GM18861 (cell line): ENCODE measurements at regions not wholly inside any gene's neighbourhood (a gene's known extent, or its start where the extent isn't known, plus 50 kb on each side); places are given as distances from the start of the nearest gene placed in this dataset.

Experiments used
- ATAC-seq: cut with Tn5 transposase; IDR thresholded peaks from one replicate; pipeline ENCODE4 v1.9.1; 2021; ENCODE audit not compliant: unreplicated experiment

GRCh38 chr2:5039241-5039975 is 652.8 kb upstream of the SOX11 start:
- no peak for ATAC-seq

GRCh38 chr2:5040571-5040970 is 651.6 kb upstream of the SOX11 start:
- no peak for ATAC-seq

DNA sequence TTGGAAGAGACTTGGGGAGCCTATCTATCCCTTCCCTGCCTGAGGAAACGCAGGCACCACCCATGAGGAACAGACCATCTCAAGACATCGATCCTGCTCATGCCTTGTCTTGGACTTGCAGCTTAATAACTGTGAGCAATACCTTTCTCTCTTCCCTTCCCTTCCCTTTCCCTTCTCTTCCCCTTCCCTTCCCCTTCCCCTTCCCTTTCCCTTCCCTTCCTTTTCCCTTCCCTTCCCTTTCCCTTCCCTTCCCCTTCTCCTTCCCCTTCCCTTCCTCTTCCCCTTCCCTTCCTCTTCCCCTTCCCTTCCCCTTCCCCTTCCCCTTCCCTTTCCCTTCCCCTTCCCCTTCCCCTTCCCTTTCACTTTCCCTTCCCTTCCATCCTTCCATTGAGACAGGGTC is 650.7 kb upstream of the SOX11 start:
- ATAC-seq = no peak

DNA sequence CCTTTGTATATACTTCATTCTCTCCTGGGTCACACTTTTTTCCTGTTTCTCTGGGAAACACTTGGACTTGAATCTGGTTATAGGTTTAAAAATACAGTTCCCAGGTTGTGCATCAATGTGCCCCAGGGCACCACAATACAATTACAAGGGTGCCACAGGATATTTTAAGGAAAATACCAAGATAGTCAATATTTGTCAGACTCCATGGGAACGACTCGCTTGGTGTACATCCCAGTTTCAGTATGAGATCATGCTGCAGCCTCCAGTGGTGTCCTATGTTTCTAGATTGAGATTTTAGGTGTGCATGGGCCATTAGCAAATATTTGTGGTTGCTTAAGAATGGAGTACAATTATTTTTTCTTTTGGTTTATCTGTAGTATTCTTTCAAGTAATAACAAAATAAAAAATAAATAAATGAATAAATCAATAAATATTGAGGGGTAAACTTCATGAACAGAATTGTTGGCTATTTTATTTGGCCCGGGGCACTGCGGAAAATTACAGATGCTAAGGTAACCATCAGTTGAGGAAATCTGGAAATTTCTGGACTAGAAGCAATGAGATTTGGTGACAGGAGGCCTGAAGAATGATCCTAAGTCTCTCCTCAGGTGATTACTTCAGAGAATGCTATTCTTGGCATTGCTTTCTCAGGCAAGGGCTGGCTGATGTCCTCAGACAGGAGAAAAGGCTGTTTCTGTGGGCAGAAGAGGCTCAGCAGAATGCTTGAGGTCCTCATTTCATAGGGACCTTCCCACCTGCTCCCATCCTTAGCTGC is 649.3 kb upstream of the SOX11 start:
- ATAC-seq = no peak

- no peak for ATAC-seq
Observed at GRCh38 chr2:5051300-5051699, 640.9 kb upstream of the SOX11 start.

DNA sequence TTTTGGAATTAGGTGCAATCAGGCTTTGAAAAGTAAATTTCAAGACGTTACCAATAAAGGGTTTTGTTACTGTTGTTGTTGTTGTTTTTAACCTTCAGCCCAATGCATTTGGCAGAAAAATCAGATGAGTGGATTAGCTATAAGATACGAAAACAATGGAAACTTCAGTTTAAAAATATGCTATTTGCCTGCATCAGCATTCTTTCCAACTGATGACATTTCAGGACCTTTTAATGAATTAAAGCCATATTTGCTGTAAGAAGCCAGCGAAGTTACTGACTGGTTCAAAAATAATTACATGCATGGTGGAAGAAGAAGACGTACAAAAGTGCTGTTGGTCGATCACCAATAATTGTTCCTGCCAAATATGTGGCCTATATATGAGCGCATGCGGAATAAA is 639.3 kb upstream of the SOX11 start:
- ATAC-seq = no peak

DNA sequence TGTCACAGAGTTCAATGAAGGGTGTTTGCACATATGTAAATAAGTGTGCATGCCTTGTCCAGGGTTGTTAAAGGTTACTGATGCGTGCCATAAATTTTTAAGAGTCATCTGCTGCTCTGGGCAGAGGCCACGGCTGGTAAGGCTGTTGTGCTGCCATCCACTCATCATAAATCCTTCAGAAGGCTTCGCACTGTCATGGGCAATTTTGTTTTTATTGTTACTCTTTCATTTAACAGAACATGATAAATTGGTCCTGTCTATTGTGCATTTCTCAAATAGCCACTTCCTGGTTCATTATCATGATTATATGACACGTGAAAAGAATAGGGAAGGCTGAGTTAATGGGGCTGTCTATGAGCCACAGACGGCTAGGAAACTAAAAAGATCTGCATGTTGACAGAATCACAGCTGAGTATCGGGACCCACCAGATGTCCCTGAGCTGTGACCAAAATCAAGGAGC is 634.3 kb upstream of the SOX11 start:
- no peak for ATAC-seq

GRCh38 chr2:5060956-5061355 is 631.2 kb upstream of the SOX11 start:
- ATAC-seq = no peak

DNA sequence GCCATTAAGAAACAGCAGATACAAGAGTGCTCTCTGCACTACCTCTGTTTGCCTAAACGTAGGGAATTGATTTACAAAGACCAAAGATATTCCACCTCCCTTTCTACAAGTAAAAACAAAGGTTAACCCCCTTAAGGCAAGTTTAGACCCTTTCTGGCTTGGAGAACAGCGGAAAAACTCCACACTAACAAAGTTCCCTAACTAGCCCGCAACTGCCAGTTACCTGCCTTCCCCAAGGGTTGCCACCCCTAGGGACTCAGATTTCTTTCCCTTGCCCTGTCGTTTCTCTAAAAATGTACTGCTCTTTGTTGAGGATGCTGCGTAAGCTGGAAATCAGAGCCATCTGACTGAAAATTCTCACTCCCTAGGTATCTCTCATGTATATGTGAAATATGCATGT is 627.5 kb upstream of the SOX11 start:
- no peak for ATAC-seq

DNA sequence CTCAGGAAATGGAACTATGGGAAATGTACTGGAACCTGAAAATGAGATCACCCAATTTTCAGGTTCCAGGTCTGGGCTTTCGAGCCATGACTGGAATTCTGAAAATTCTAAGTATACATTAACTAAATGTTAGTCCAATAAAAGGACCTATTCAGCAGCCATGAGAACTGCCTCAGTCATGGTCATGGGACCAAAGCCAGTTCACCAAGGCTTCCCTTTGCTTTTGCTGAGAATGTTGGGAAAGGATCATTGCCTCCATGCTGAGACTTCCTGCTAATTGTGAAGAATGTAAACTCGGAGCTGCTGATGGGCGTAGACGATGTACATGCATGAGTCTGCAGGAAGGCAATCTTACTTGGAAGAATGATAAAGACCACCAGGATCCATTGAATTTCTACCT is 624.4 kb upstream of the SOX11 start:
- no peak for ATAC-seq

- ATAC-seq = no peak
Observed at GRCh38 chr2:5070257-5070656, 621.9 kb upstream of the SOX11 start.

DNA sequence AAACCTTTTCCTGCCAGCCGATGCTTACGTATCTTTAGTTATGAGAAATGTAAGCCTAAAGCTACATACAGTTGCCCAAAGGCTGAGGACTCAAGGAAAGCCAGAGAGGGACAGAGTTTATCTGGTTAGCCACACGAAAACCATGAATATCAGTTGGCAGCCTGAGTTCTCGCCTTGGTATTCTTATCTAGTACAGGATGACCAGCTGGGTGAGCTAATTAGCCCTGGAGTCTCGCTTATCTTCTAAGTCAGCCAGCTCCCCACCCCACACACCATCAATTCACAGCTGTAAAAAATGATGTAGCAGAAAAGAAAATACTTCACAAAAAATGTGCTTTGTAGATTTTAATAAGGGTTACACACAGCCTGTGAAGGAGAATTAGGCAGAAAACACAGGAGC is 617.5 kb upstream of the SOX11 start:
- ATAC-seq = no peak

- ATAC-seq = no peak
Observed at GRCh38 chr2:5076599-5076998, 615.6 kb upstream of the SOX11 start.

GRCh38 chr2:5077479-5078089 is 614.6 kb upstream of the SOX11 start:
- no peak for ATAC-seq

DNA sequence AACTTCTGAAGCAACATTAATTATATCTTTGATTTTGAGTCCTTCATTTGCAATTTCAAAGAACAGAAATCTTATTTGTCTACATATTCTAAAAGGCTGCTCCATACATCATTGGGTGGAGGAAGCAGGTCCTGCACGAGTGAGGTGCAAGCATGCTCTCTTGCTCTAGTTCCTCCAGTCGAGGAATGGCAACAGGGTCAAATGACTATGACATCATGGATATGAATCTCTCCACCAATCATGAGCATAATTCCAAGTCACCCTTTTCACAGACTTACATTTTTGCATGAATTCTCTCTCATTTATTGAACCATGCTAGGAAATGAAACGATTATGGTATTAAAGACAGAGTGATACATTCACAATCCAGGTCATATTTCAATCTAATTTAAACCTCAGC is 608.8 kb upstream of the SOX11 start:
- no peak for ATAC-seq

GRCh38 chr2:5089409-5089808 is 602.8 kb upstream of the SOX11 start:
- no peak for ATAC-seq

DNA sequence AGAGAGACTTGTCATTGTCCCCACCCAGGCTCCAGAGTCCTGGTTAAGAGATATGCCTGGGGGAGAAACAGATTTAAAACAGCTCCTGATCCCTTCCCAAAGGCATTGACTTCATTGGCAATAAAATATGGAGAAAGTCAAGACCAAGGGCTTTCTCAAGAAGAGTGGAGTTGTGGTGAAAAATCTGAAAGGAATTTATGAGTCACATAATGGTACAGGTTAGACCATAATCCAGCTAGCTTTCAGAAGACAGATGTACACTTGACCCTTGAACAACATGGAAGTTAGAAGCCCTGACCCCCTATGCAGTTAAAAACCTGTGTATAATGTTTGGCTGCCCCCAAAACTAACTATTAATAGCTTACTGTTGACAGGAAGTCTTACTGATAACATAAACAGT is 599.1 kb upstream of the SOX11 start:
- ATAC-seq = no peak

GRCh38 chr2:5093518-5093917 is 598.7 kb upstream of the SOX11 start:
- ATAC-seq = no peak

- ATAC-seq = no peak
Observed at GRCh38 chr2:5094192-5094591, 598.0 kb upstream of the SOX11 start.

GRCh38 chr2:5098286-5098685 is 593.9 kb upstream of the SOX11 start:
- ATAC-seq = no peak

GRCh38 chr2:5102823-5103222 is 589.4 kb upstream of the SOX11 start:
- no peak for ATAC-seq

- ATAC-seq = no peak
Observed at GRCh38 chr2:5111581-5111980, 580.6 kb upstream of the SOX11 start.
